Lower leg skin (tissue), 4 donors: ENCODE measurements at regions not wholly inside any gene's neighbourhood (a gene's known extent, or its start where the extent isn't known, plus 50 kb on each side); places are given as distances from the start of the nearest gene placed in this dataset.

Experiments used
- DNase-seq, 2 donors: peaks; one replicate each; pipeline ENCODE4 v3.0.0-alpha.2; 2019; ENCODE audit warnings: low spot score in 2 of 2
- H3K4me3 ChIP-seq: fragments of 200-600 bp; sonication (generic); 2 replicates; pipeline ENCODE4 v1.5.1; 2017; ENCODE audit warnings: mild to moderate bottlenecking, low read depth; ENCODE audit not compliant: poor library complexity, severe bottlenecking
- CTCF ChIP-seq, 3 donors: fragments of 450-650 bp; IDR thresholded peaks; one replicate each; pipeline ENCODE4 v1.5.1; 2016; ENCODE audit warnings: antibody characterized with exemption in 3 of 3, mild to moderate bottlenecking in 3 of 3, moderate library complexity in 2 of 3
- POLR2A ChIP-seq, 2 donors: fragments of 450-650 bp; IDR thresholded peaks; one replicate each; pipeline ENCODE4 v1.6.1; 2016 to 2017; ENCODE audit warnings: antibody characterized with exemption in 2 of 2, mild to moderate bottlenecking in 1 of 2, moderate library complexity in 1 of 2
- WGBS, 2 donors: methylation state at CpG; one replicate each; pipeline ENCODE4 v1.1.5; 2018; 5-methylcytosine and 5-hydroxymethylcytosine counted together
- intact Hi-C: fragments of 100-400 bp; cut with DNase I; formaldehyde crosslinking; loops from one replicate; pipeline ENCODE4 v1.15.0; 2023; ENCODE audit warnings: low total_unique reads

GRCh38 chr22:48443680-48444079 is 1384.0 kb downstream of the BRD1 start:
- TF ChIP-seq CTCF (IDR thresholded peaks at IDR 0.05) (no peak), POLR2A (IDR thresholded peaks at IDR 0.05) (no peak)
- 83 to 89% methylated on average over 4 of the region's 4 CpGs for WGBS, 2 donors
- intact Hi-C loops = loop anchor here (1.0 kb wide), 1 partner anchor 23 kb away; no protein-coding TSS in a partner anchor
- DNase-seq = no peak
- H3K4me3 ChIP-seq = no peak overlapping the region

GRCh38 chr22:48442663-48443062 is 1385.0 kb downstream of the BRD1 start:
- H3K4me3 ChIP-seq = no peak overlapping the region
- 66 to 80% methylated on average over 8 of the region's 8 CpGs for WGBS, 2 donors
- intact Hi-C loops = no loop called here
- TF ChIP-seq CTCF (IDR thresholded peaks at IDR 0.05) (no peak), POLR2A (IDR thresholded peaks at IDR 0.05) (no peak)
- no peak for DNase-seq

- no peak for DNase-seq
- TF ChIP-seq POLR2A (IDR thresholded peaks at IDR 0.05) (no peak), CTCF (IDR thresholded peaks at IDR 0.05) (no peak)
- intact Hi-C loops = no loop called here
- no peak overlapping the region for H3K4me3 ChIP-seq
- 83% methylated on average over 4 to 6 of the region's 6 CpGs for WGBS, 2 donors
Measured at GRCh38 chr22:48441553-48441850, 1386.2 kb downstream of the BRD1 start.

- intact Hi-C loops = no loop called here
- no peak for TF ChIP-seq CTCF (IDR thresholded peaks at IDR 0.05)
- TF ChIP-seq POLR2A (IDR thresholded peaks at IDR 0.05) = no peak
- WGBS, 2 donors = 90% methylated on average over 23 of the region's 23 CpGs
- no peak for DNase-seq
- H3K4me3 ChIP-seq = no peak overlapping the region
Measured at GRCh38 chr22:48440673-48441552, 1386.8 kb downstream of the BRD1 start.

GRCh38 chr22:48440176-48440575 is 1387.5 kb downstream of the BRD1 start:
- 87 to 92% methylated on average over 22 of the region's 22 CpGs for WGBS, 2 donors
- intact Hi-C loops = no loop called here
- no peak for DNase-seq
- TF ChIP-seq POLR2A (IDR thresholded peaks at IDR 0.05) (no peak), CTCF (IDR thresholded peaks at IDR 0.05) (no peak)
- H3K4me3 ChIP-seq = no peak overlapping the region
